Effector memory CD4-positive, alpha-beta T cell (primary cell): ENCODE measurements at regions not wholly inside any gene's neighbourhood (a gene's known extent, or its start where the extent isn't known, plus 50 kb on each side); places are given as distances from the start of the nearest gene placed in this dataset.
A peak's percentile ranks its signal among the peaks of the same experiment; 100 is the strongest.

Experiments
- DNase-seq, 3 donors: peaks; one replicate each; pipeline ENCODE4 v3.0.0-alpha.2; 2020
- H3K27ac ChIP-seq: 2 replicates; pipeline ENCODE4 v1.7.0; 2013; ENCODE audit warnings: mild to moderate bottlenecking, low read length, moderate library complexity; ENCODE audit not compliant: insufficient read depth, poor library complexity, severe bottlenecking
- H3K27me3 ChIP-seq: replicated peaks from 2 replicates; pipeline ENCODE4 v1.7.0; 2013; ENCODE audit warnings: mild to moderate bottlenecking, low read length; ENCODE audit not compliant: insufficient read depth, control insufficient read depth, poor library complexity, severe bottlenecking
- H3K36me3 ChIP-seq: 2 replicates; pipeline ENCODE4 v1.7.0; 2013; ENCODE audit warnings: mild to moderate bottlenecking, low read length, moderate library complexity; ENCODE audit not compliant: control insufficient read depth, insufficient read depth
- H3K4me1 ChIP-seq: 2 replicates; pipeline ENCODE4 v1.7.0; 2013; ENCODE audit warnings: low read length, mild to moderate bottlenecking; ENCODE audit not compliant: control insufficient read depth, insufficient read depth, poor library complexity, severe bottlenecking
- H3K4me3 ChIP-seq: 2 replicates; pipeline ENCODE4 v1.7.0; 2013; ENCODE audit warnings: low read length, low read depth, mild to moderate bottlenecking; ENCODE audit not compliant: insufficient read depth, poor library complexity, severe bottlenecking
- H3K9me3 ChIP-seq: 2 replicates; pipeline ENCODE4 v1.7.0; 2013; ENCODE audit warnings: mild to moderate bottlenecking, low read length, moderate library complexity; ENCODE audit not compliant: control insufficient read depth

- Histone ChIP-seq H3K27ac (no peak overlapping the region), H3K4me3 (no peak overlapping the region), H3K4me1 (peaks cover 16% of the 10 kb centered on the region), H3K36me3 (no peaks in the 10 kb centered on the region), H3K9me3 (no peaks in the 10 kb centered on the region), H3K27me3 (no peaks in the 10 kb centered on the region)
- no peak for DNase-seq
Measured at GRCh38 chr14:100648474-100649172, 61.4 kb upstream of the BEGAIN start.

- DNase-seq: no peak
- Histone ChIP-seq H3K4me3 (no peak overlapping the region), H3K9me3 (no peaks in the 10 kb centered on the region), H3K4me1 (peaks cover 16% of the 10 kb centered on the region), H3K36me3 (no peaks in the 10 kb centered on the region), H3K27me3 (no peaks in the 10 kb centered on the region), H3K27ac (no peak overlapping the region)
Measured at GRCh38 chr14:100649173-100649519, 61.9 kb upstream of the BEGAIN start.

- Histone ChIP-seq H3K4me1 (peaks cover 8% of the 10 kb centered on the region), H3K4me3 (no peak overlapping the region), H3K27ac (no peak overlapping the region), H3K27me3 (peaks cover 8% of the 10 kb centered on the region), H3K36me3 (no peaks in the 10 kb centered on the region), H3K9me3 (no peaks in the 10 kb centered on the region)
- DNase-seq: no peak
Measured at GRCh38 chr14:100651999-100652508, 64.8 kb upstream of the BEGAIN start.

GRCh38 chr14:100652744-100653143 lies 65.5 kb upstream of the BEGAIN start:
- H3K4me1 ChIP-seq: peaks cover 8% of the 10 kb centered on the region
- no peak for DNase-seq
- H3K27ac ChIP-seq: no peak overlapping the region
- no peaks in the 10 kb centered on the region for H3K9me3 ChIP-seq
- H3K27me3 ChIP-seq: peaks cover 8% of the 10 kb centered on the region
- H3K36me3 ChIP-seq: no peaks in the 10 kb centered on the region
- H3K4me3 ChIP-seq: no peak overlapping the region

GRCh38 chr14:100653409-100653808 lies 66.2 kb upstream of the BEGAIN start:
- DNase-seq: no peak
- H3K4me1 ChIP-seq: peaks cover 8% of the 10 kb centered on the region
- H3K27me3 ChIP-seq: peaks cover 8% of the 10 kb centered on the region
- no peaks in the 10 kb centered on the region for H3K9me3 ChIP-seq
- no peaks in the 10 kb centered on the region for H3K36me3 ChIP-seq
- no peak overlapping the region for H3K27ac ChIP-seq
- no peak overlapping the region for H3K4me3 ChIP-seq

GRCh38 chr14:100654025-100654813 lies 67.0 kb upstream of the BEGAIN start:
- Histone ChIP-seq H3K9me3 (no peaks in the 10 kb centered on the region), H3K4me1 (peaks cover 8% of the 10 kb centered on the region), H3K27ac (no peak overlapping the region), H3K27me3 (peaks cover 8% of the 10 kb centered on the region), H3K4me3 (no peak overlapping the region), H3K36me3 (no peaks in the 10 kb centered on the region)
- DNase-seq: no peak

GRCh38 chr14:100654814-100655740 lies 67.9 kb upstream of the BEGAIN start:
- peak in 2 of 3 donors; percentile 10 to 17 for DNase-seq
- H3K4me1 ChIP-seq: peaks cover 8% of the 10 kb centered on the region
- no peak overlapping the region for H3K27ac ChIP-seq
- no peaks in the 10 kb centered on the region for H3K9me3 ChIP-seq
- H3K4me3 ChIP-seq: no peak overlapping the region
- H3K27me3 ChIP-seq: peaks cover 8% of the 10 kb centered on the region
- no peaks in the 10 kb centered on the region for H3K36me3 ChIP-seq

GRCh38 chr14:100655741-100656085 lies 68.5 kb upstream of the BEGAIN start:
- no peak for DNase-seq
- Histone ChIP-seq H3K4me3 (no peak overlapping the region), H3K27me3 (peaks cover 8% of the 10 kb centered on the region), H3K36me3 (no peaks in the 10 kb centered on the region), H3K9me3 (no peaks in the 10 kb centered on the region), H3K27ac (no peak overlapping the region), H3K4me1 (peaks cover 8% of the 10 kb centered on the region)

GRCh38 chr14:100656996-100657395 lies 69.7 kb upstream of the DLK1 start:
- peaks cover 8% of the 10 kb centered on the region for H3K27me3 ChIP-seq
- no peaks in the 10 kb centered on the region for H3K9me3 ChIP-seq
- H3K4me1 ChIP-seq: peaks cover 8% of the 10 kb centered on the region
- no peak overlapping the region for H3K27ac ChIP-seq
- no peaks in the 10 kb centered on the region for H3K36me3 ChIP-seq
- H3K4me3 ChIP-seq: no peak overlapping the region
- DNase-seq: no peak
